Cardiac muscle cell (in vitro differentiated cells and primary cell): ENCODE measurements at regions not wholly inside any gene's neighbourhood (a gene's known extent, or its start where the extent isn't known, plus 50 kb on each side); places are given as distances from the start of the nearest gene placed in this dataset.

Experiments
- DNase-seq, 2 donors: peaks; one replicate each; pipeline versions ENCODE4 v3.0.0 to v3.0.0-alpha.2; 2010 to 2017; ENCODE audit warnings: low read depth in 1 of 2, low spot score in 1 of 2
- H3K27ac ChIP-seq: fragments of 200-600 bp; sonication (generic); 2 replicates; pipeline ENCODE4 v1.5.1; 2016
- H3K27me3 ChIP-seq: fragments of 200-600 bp; sonication (generic); 2 replicates; pipeline ENCODE4 v1.6.0; 2016; ENCODE audit warnings: control low read depth
- H3K36me3 ChIP-seq: fragments of 200-600 bp; sonication (generic); 2 replicates; pipeline ENCODE4 v1.5.1; 2016; ENCODE audit warnings: control low read depth
- H3K4me1 ChIP-seq: fragments of 200-600 bp; sonication (generic); 2 replicates; pipeline ENCODE4 v1.8.1; 2017; ENCODE audit warnings: low read depth, mild to moderate bottlenecking, mixed run types
- H3K4me3 ChIP-seq: fragments of 200-600 bp; sonication (generic); 2 replicates; pipeline ENCODE4 v1.5.1; 2016; ENCODE audit warnings: mild to moderate bottlenecking
- H3K9me3 ChIP-seq: fragments of 200-600 bp; sonication (generic); 2 replicates; pipeline ENCODE4 v1.5.1; 2017; ENCODE audit warnings: low read depth, mild to moderate bottlenecking, control low read depth
- TF ChIP-seq, protein P1 (sequence below): IDR thresholded peaks from 2 replicates; pipeline ENCODE4 v1.5.1; 2012; ENCODE audit warnings: low read depth, mild to moderate bottlenecking, low read length

GRCh38 chr1:221141606-221142285 is 262.5 kb downstream of the HLX start:
- H3K27ac ChIP-seq, result no peak overlapping the region
- H3K27me3 ChIP-seq, result no peaks in the 10 kb centered on the region
- TF ChIP-seq, protein P1, sequence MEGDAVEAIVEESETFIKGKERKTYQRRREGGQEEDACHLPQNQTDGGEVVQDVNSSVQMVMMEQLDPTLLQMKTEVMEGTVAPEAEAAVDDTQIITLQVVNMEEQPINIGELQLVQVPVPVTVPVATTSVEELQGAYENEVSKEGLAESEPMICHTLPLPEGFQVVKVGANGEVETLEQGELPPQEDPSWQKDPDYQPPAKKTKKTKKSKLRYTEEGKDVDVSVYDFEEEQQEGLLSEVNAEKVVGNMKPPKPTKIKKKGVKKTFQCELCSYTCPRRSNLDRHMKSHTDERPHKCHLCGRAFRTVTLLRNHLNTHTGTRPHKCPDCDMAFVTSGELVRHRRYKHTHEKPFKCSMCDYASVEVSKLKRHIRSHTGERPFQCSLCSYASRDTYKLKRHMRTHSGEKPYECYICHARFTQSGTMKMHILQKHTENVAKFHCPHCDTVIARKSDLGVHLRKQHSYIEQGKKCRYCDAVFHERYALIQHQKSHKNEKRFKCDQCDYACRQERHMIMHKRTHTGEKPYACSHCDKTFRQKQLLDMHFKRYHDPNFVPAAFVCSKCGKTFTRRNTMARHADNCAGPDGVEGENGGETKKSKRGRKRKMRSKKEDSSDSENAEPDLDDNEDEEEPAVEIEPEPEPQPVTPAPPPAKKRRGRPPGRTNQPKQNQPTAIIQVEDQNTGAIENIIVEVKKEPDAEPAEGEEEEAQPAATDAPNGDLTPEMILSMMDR, result no peak
- no peaks in the 10 kb centered on the region for H3K4me1 ChIP-seq
- H3K36me3 ChIP-seq, result no peaks in the 10 kb centered on the region
- DNase-seq, result no peak
- H3K4me3 ChIP-seq, result no peak overlapping the region
- H3K9me3 ChIP-seq, result no peaks in the 10 kb centered on the region

DNA sequence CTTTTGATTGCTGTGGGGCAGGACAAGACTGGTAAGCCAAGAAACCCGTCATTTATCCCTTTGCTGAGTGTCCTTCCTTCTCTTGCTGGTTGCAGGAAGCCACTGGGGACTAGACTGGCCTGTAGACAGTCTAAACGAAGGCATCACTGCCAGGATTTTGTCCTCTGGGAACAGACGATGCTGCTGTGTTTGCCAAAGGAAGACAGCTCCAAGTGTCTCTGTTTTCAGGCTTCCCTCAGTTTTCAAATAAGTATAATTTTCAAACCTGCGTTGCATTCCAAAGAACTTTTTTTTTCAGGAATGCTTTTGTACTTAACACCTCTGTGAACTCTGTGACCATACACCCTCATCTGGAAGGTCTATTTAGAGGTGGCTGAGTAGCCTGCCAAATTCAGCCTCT is 269.4 kb downstream of the HLX start:
- H3K27ac ChIP-seq, result no peak overlapping the region
- H3K4me3 ChIP-seq, result no peak overlapping the region
- DNase-seq, result no peak
- H3K9me3 ChIP-seq, result no peaks in the 10 kb centered on the region
- no peaks in the 10 kb centered on the region for H3K27me3 ChIP-seq
- TF ChIP-seq, protein P1, result no peak
- H3K36me3 ChIP-seq, result no peaks in the 10 kb centered on the region
- H3K4me1 ChIP-seq, result no peaks in the 10 kb centered on the region

GRCh38 chr1:221149111-221149510 is 269.9 kb downstream of the HLX start:
- Histone ChIP-seq H3K4me3 (no peak overlapping the region), H3K4me1 (no peaks in the 10 kb centered on the region), H3K36me3 (no peaks in the 10 kb centered on the region), H3K9me3 (no peaks in the 10 kb centered on the region), H3K27ac (no peak overlapping the region), H3K27me3 (no peaks in the 10 kb centered on the region)
- TF ChIP-seq, protein P1, result no peak
- peak in 1 of 2 donors; percentile 70 for DNase-seq

- no peak overlapping the region for H3K4me3 ChIP-seq
- no peaks in the 10 kb centered on the region for H3K4me1 ChIP-seq
- H3K36me3 ChIP-seq, result no peaks in the 10 kb centered on the region
- TF ChIP-seq, protein P1, result no peak
- no peaks in the 10 kb centered on the region for H3K27me3 ChIP-seq
- H3K9me3 ChIP-seq, result no peaks in the 10 kb centered on the region
- H3K27ac ChIP-seq, result no peak overlapping the region
- DNase-seq, result no peak
These were observed 270.4 kb downstream of the HLX start for GRCh38 chr1:221149555-221150075.

DNA sequence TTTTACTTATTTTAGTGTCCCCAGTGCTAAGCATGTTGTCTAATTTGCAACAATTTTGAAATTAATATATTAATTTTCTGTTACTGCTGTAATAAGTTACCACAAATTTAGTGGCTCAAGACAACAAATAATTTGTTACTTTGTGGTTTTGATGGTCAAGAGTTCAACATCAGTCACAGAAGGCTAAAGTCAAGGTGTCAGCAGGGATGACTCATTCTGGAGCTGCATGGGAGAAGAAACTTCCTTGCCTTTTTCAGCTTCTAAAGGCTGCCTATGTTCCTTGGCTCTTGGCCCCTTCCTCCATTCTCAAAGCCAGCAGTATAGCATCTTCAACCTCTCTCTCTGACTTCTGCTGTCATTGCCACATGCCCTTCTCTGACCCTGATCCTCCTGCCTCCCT is 271.8 kb downstream of the HLX start:
- no peak for DNase-seq
- Histone ChIP-seq H3K36me3 (no peaks in the 10 kb centered on the region), H3K4me1 (no peaks in the 10 kb centered on the region), H3K27ac (no peak overlapping the region), H3K27me3 (no peaks in the 10 kb centered on the region), H3K4me3 (no peak overlapping the region), H3K9me3 (no peaks in the 10 kb centered on the region)
- TF ChIP-seq, protein P1, result no peak
